IMR-90 (cell line): ENCODE measurements at regions not wholly inside any gene's neighbourhood (a gene's known extent, or its start where the extent isn't known, plus 50 kb on each side); places are given as distances from the start of the nearest gene placed in this dataset.

Experiments used
- ATAC-seq: fragments of 200-7000 bp; cut with Tn5 transposase; 2 replicates; pipeline ENCODE4 v1.9.1; 2020; ENCODE audit warnings: low read depth, mild to moderate bottlenecking, moderate library complexity
- BruUV-seq: library from RNA; stranded (reverse); fragments of 400-500 nt; replicated peaks from 2 replicates; lab custom pipeline; 2021; lab: Mats Ljungman, UMichigan
- CTCF ChIA-PET: fragments of 300-600 bp; formaldehyde crosslinking; extraction: SDS; loops from one replicate; lab custom pipeline; 2021; ENCODE audit warnings: antibody characterized with exemption; lab: Yijun Ruan, JAX
- POLR2A ChIA-PET: fragments of 300-600 bp; sonication (Branson Sonifier 250); formaldehyde crosslinking; loops from one replicate; lab custom pipeline; 2022; ENCODE audit warnings: antibody characterized with exemption; ENCODE audit not compliant: unreplicated experiment; lab: Charles Lee
- DNase-seq: peaks from one replicate; pipeline ENCODE4 v3.0.0; 2013
- H2AFZ ChIP-seq: replicated peaks from 2 replicates; pipeline ENCODE3; 2013; ENCODE audit warnings: low read length, mild to moderate bottlenecking; ENCODE audit not compliant: poor library complexity
- H2AK5ac ChIP-seq: 2 replicates; pipeline ENCODE4 v1.6.1; 2013; ENCODE audit warnings: low read depth, low read length, inconsistent platforms
- H2AK9ac ChIP-seq: replicated peaks from 2 replicates; pipeline ENCODE3; 2013; ENCODE audit warnings: mild to moderate bottlenecking, low read depth, low read length, moderate library complexity; ENCODE audit not compliant: poor library complexity
- H2BK120ac ChIP-seq: 2 replicates; pipeline ENCODE4 v1.6.1; 2013; ENCODE audit warnings: low read depth, low read length, inconsistent platforms
- H2BK15ac ChIP-seq: 3 replicates; pipeline ENCODE4 v1.6.1; 2013; ENCODE audit warnings: low read depth, low read length, inconsistent platforms
- H2BK20ac ChIP-seq: 2 replicates; pipeline ENCODE4 v1.6.1; 2013; ENCODE audit warnings: low read depth, mild to moderate bottlenecking, inconsistent platforms, low read length, moderate library complexity
- H2BK5ac ChIP-seq: 2 replicates; pipeline ENCODE4 v1.6.1; 2013; ENCODE audit warnings: mild to moderate bottlenecking, low read depth, low read length, inconsistent platforms; ENCODE audit not compliant: poor library complexity, severe bottlenecking
- H3K14ac ChIP-seq: replicated peaks from 2 replicates; pipeline ENCODE4 v1.6.1; 2013; ENCODE audit warnings: low read depth, low read length, inconsistent platforms
- H3K18ac ChIP-seq: 2 replicates; pipeline ENCODE4 v1.6.1; 2013; ENCODE audit warnings: low read depth, low read length, control low read depth
- H3K23ac ChIP-seq: 2 replicates; pipeline ENCODE4 v1.6.1; 2013; ENCODE audit warnings: low read depth, low read length, inconsistent platforms
- H3K27ac ChIP-seq: 2 replicates; pipeline ENCODE4 v1.5.1; 2013; ENCODE audit warnings: mild to moderate bottlenecking, control low read depth, low read length; ENCODE audit not compliant: insufficient read depth
- H3K27me3 ChIP-seq: 2 replicates; pipeline ENCODE4 v1.6.1; 2013; ENCODE audit warnings: low read length; ENCODE audit not compliant: control insufficient read depth, insufficient read depth
- H3K36me3 ChIP-seq: 2 replicates; pipeline ENCODE4 v1.6.1; 2013; ENCODE audit warnings: low read length, mixed read lengths; ENCODE audit not compliant: control insufficient read depth, insufficient read depth
- H3K4ac ChIP-seq: 2 replicates; pipeline ENCODE4 v1.6.1; 2013; ENCODE audit warnings: low read depth, low read length, inconsistent platforms
- H3K4me1 ChIP-seq: 2 replicates; pipeline ENCODE4 v1.6.1; 2013; ENCODE audit warnings: low read length, mixed read lengths; ENCODE audit not compliant: control insufficient read depth, insufficient read depth
- H3K4me2 ChIP-seq: 2 replicates; pipeline ENCODE4 v1.6.1; 2013; ENCODE audit warnings: low read depth, mild to moderate bottlenecking, control low read depth, low read length, moderate library complexity
- H3K4me3 ChIP-seq: 2 replicates; pipeline ENCODE4 v1.5.1; 2013; ENCODE audit warnings: low read depth, mild to moderate bottlenecking, control low read depth, low read length, moderate library complexity; ENCODE audit not compliant: insufficient read depth
- H3K56ac ChIP-seq: 2 replicates; pipeline ENCODE4 v1.6.1; 2013; ENCODE audit warnings: low read length, inconsistent platforms; ENCODE audit not compliant: insufficient read depth; ENCODE audit errors: extremely low read depth
- H3K79me1 ChIP-seq, 2 experiments: 2 replicates each; pipeline ENCODE4 v1.6.1; 2013; ENCODE audit warnings: low read length in 2 of 2, inconsistent platforms in 1 of 2, low read depth in 1 of 2
- H3K9ac ChIP-seq: 2 replicates; pipeline ENCODE4 v1.6.1; 2013; ENCODE audit warnings: low read depth, low read length, control low read depth
- H3K9me1 ChIP-seq: 2 replicates; pipeline ENCODE4 v1.6.1; 2013; ENCODE audit warnings: low read length, inconsistent platforms; ENCODE audit not compliant: insufficient read depth
- H3K9me3 ChIP-seq: 2 replicates; pipeline ENCODE4 v1.6.1; 2013; ENCODE audit warnings: low read length; ENCODE audit not compliant: control insufficient read depth, insufficient read depth
- H4K20me1 ChIP-seq: 2 replicates; pipeline ENCODE4 v1.6.1; 2013; ENCODE audit warnings: low read length, inconsistent platforms; ENCODE audit not compliant: insufficient read depth
- H4K5ac ChIP-seq: 2 replicates; pipeline ENCODE4 v1.6.1; 2013; ENCODE audit warnings: mild to moderate bottlenecking, low read depth, low read length, control low read depth
- H4K8ac ChIP-seq, 2 experiments: 2 replicates each; pipeline ENCODE4 v1.6.1; 2013; ENCODE audit warnings: low read depth in 2 of 2, low read length in 2 of 2, control low read depth in 1 of 2, inconsistent platforms in 1 of 2
- H4K91ac ChIP-seq: 2 replicates; pipeline ENCODE4 v1.6.1; 2013; ENCODE audit warnings: low read depth, low read length, inconsistent platforms; ENCODE audit not compliant: insufficient read depth
- BHLHE40 ChIP-seq: fragments of 150-350 bp; IDR thresholded peaks from 2 replicates; pipeline ENCODE4 v1.6.1; 2016; ENCODE audit warnings: mild to moderate bottlenecking, low read depth, low read length
- CEBPB ChIP-seq: IDR thresholded peaks from 2 replicates; pipeline ENCODE4 v1.6.1; 2012; ENCODE audit warnings: low read depth, low read length, improper control_type of control experiment
- CHD1 ChIP-seq: IDR thresholded peaks from 2 replicates; pipeline ENCODE4 v1.6.1; 2012; ENCODE audit warnings: low read depth, low read length, improper control_type of control experiment
- FOS ChIP-seq: fragments of 150-350 bp; IDR thresholded peaks from 2 replicates; pipeline ENCODE4 v1.6.1; 2016; ENCODE audit warnings: low read depth, low read length
- MAFK ChIP-seq: IDR thresholded peaks from 2 replicates; pipeline ENCODE4 v1.6.1; 2012; ENCODE audit warnings: low read depth, low read length, improper control_type of control experiment
- MAZ ChIP-seq: IDR thresholded peaks from 2 replicates; pipeline ENCODE4 v1.6.1; 2012; ENCODE audit warnings: low read depth, mild to moderate bottlenecking, low read length, improper control_type of control experiment, moderate library complexity, borderline replicate concordance
- MXI1 ChIP-seq: IDR thresholded peaks from 2 replicates; pipeline ENCODE4 v1.6.1; 2012; ENCODE audit warnings: low read depth, mild to moderate bottlenecking, low read length, moderate library complexity, borderline replicate concordance
- RCOR1 ChIP-seq: IDR thresholded peaks from 2 replicates; pipeline ENCODE4 v1.6.1; 2012; ENCODE audit warnings: mild to moderate bottlenecking, low read length, improper control_type of control experiment; ENCODE audit not compliant: insufficient replicate concordance
- WGBS, 2 experiments: methylation state at CpG; one replicate each; pipeline versions ENCODE4 v1.1.5 to v1.1.7; 2013; ENCODE audit warnings: missing lambda C conversion rate in 2 of 2; ENCODE audit not compliant: insufficient read length in 1 of 2; ENCODE audit errors: extremely low coverage in 2 of 2; 5-methylcytosine and 5-hydroxymethylcytosine counted together
- dilution Hi-C: fragments of 300-500 bp; cut with HindIII; formaldehyde crosslinking; loops from one replicate; pipeline ENCODE4 v1.14.3; 2018; ENCODE audit warnings: low sequenced_read_pairs; ENCODE audit not compliant: unreplicated experiment
- in situ Hi-C: fragments of 300-500 bp; cut with MboI; formaldehyde crosslinking; loops from 3 replicates; pipeline ENCODE4 v1.14.3; 2019; ENCODE audit warnings: low sequenced_read_pairs, inconsistent platforms, mixed read lengths
- intact Hi-C: fragments of 100-400 bp; cut with micrococcal nuclease; formaldehyde crosslinking; loops from 2 replicates; pipeline ENCODE4 v1.10.0; 2022
- TF ChIP-seq, protein P1 (sequence below): fragments of 150-350 bp; IDR thresholded peaks from 2 replicates; pipeline ENCODE4 v1.6.1; 2016; ENCODE audit warnings: low read depth, mild to moderate bottlenecking, low read length, moderate library complexity, borderline replicate concordance
- TF ChIP-seq, protein P2 (sequence below): conservative IDR thresholded peaks from 2 replicates; pipeline ENCODE4 v1.5.1; 2012; ENCODE audit warnings: mild to moderate bottlenecking, low read depth, low read length, improper control_type of control experiment
- TF ChIP-seq, protein P3 (sequence below): fragments of 150-350 bp; IDR thresholded peaks from 2 replicates; pipeline ENCODE4 v1.6.1; 2017; ENCODE audit warnings: mild to moderate bottlenecking, antibody characterized with exemption, low read length, low read depth

DNA sequence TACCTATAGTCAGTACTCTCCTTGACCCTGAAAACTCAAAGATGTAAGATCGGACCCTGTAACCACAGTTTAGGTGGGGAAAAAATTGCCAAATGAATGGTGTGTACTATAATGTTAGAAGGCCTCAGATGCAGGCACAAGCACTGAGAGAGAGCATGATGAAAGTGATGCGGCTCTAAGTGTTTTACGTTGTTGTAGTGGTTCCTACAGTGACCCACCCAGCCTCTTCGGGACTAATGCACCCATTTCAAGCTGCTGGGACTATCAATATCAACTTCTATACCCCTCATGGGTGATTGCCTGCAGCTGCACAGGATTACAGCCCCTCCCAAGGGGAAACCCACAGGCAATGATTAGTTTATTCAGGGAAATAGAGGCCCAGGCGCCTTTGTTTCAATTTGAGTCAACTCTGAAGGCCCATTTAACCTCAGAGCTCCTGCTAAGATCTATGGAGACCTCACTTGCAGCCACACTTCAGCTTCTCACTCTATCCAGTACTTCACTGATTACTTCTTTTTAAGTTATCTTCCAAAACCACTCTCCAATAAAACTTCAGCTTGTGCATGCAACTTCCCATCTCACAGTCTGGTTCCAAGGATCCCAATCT, 340.7 kb downstream of the NR2F1-AS1 start:
- Histone ChIP-seq H2BK5ac (no peak overlapping the region), H4K5ac (no peak overlapping the region), H4K91ac (no peak overlapping the region), H3K79me1 (no peaks in the 10 kb centered on the region), H3K36me3 (no peaks in the 10 kb centered on the region), H3K4me2 (no peak overlapping the region), H2BK15ac (no peak overlapping the region), H3K9me1 (no peaks in the 10 kb centered on the region), H3K27ac (no peak overlapping the region), H3K4me3 (no peak overlapping the region), H3K56ac (no peak overlapping the region), H2BK20ac (0 out of 2 replicates have a peak overlapping the region, but pooled peaks have one; percentile 7), H2AFZ (no peak overlapping the region), H3K9me3 (no peaks in the 10 kb centered on the region), H3K4me1 (peaks cover 6% of the 10 kb centered on the region), H4K20me1 (no peaks in the 10 kb centered on the region), H4K8ac (no peak overlapping the region), H2AK5ac (no peak overlapping the region), H3K23ac (no peak overlapping the region), H3K9ac (no peak overlapping the region), H3K14ac (no peak overlapping the region), H3K27me3 (no peaks in the 10 kb centered on the region), H3K18ac (no peak overlapping the region), H2AK9ac (no peak overlapping the region), H2BK120ac (peak overlapping the region; percentile 17; the same call in 1 of the 2 replicates), H3K4ac (no peak overlapping the region)
- BruUV-seq: no TSS peak
- CTCF ChIA-PET: no interaction called here
- no peak for DNase-seq
- intact Hi-C loops (loop anchor here (10.0 kb wide), 2 partner anchors 326 to 556 kb away; no protein-coding TSS in a partner anchor), in situ Hi-C loops (no loop called here), dilution Hi-C loops (no loop called here)
- TF ChIP-seq MXI1 (no peak), MAZ (no peak), BHLHE40 (no peak), FOS (no peak), RCOR1 (no peak), CHD1 (no peak), CEBPB (no peak), MAFK (no peak)
- TF ChIP-seq, protein P1, sequence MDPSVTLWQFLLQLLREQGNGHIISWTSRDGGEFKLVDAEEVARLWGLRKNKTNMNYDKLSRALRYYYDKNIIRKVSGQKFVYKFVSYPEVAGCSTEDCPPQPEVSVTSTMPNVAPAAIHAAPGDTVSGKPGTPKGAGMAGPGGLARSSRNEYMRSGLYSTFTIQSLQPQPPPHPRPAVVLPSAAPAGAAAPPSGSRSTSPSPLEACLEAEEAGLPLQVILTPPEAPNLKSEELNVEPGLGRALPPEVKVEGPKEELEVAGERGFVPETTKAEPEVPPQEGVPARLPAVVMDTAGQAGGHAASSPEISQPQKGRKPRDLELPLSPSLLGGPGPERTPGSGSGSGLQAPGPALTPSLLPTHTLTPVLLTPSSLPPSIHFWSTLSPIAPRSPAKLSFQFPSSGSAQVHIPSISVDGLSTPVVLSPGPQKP: no peak
- TF ChIP-seq, protein P2, sequence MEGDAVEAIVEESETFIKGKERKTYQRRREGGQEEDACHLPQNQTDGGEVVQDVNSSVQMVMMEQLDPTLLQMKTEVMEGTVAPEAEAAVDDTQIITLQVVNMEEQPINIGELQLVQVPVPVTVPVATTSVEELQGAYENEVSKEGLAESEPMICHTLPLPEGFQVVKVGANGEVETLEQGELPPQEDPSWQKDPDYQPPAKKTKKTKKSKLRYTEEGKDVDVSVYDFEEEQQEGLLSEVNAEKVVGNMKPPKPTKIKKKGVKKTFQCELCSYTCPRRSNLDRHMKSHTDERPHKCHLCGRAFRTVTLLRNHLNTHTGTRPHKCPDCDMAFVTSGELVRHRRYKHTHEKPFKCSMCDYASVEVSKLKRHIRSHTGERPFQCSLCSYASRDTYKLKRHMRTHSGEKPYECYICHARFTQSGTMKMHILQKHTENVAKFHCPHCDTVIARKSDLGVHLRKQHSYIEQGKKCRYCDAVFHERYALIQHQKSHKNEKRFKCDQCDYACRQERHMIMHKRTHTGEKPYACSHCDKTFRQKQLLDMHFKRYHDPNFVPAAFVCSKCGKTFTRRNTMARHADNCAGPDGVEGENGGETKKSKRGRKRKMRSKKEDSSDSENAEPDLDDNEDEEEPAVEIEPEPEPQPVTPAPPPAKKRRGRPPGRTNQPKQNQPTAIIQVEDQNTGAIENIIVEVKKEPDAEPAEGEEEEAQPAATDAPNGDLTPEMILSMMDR: no peak
- TF ChIP-seq, protein P3, sequence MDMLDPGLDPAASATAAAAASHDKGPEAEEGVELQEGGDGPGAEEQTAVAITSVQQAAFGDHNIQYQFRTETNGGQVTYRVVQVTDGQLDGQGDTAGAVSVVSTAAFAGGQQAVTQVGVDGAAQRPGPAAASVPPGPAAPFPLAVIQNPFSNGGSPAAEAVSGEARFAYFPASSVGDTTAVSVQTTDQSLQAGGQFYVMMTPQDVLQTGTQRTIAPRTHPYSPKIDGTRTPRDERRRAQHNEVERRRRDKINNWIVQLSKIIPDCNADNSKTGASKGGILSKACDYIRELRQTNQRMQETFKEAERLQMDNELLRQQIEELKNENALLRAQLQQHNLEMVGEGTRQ: no peak
- WGBS, 2 experiments: 100% methylated on average over 1 of the region's 5 CpGs; no CpG with 5 or more reads in 1 of the 2 experiments
- no peak for ATAC-seq
- POLR2A ChIA-PET: no interaction called here
